ENCODE measurements at regions not wholly inside any gene's neighbourhood (a gene's known extent, or its start where the extent isn't known, plus 50 kb on each side); places are given as distances from the start of the nearest gene placed in this dataset.
A peak's percentile ranks its signal among the peaks of the same experiment; 100 is the strongest.

DNA sequence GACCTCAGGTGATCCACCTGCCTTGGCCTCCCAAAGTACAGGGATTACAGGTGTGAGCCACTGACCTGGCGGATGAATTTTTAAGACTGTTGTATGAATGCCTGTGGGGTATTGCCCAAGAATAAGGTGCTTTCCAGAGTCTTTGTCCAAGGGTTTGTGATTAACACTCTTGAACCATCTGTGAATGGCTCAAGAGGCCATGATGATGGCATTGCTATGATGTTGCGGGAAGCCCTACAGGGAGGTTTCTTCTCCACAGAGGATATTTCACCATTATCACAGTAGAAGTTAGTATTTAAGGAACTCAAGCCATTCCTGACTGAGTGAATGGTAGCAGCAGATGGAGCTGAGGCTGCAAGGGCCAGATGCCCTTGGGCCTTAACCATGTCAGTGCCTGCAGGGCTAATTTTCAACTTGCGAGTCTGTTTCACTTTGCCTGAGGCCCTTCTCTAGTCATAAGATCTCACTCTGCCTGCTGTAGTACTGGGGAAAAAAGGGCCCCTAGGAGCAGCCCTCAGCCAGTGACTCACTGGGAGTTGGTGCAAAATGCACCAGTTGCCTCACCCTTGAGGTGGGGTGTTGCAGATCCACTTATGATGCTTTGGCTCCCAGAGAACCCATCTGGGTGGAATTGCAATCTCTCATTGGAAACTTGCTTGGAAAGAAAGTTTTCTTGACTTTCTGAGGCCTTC is 108.6 kb upstream of the FLRT2 start:
- H3K27me3 ChIP-seq (ENCODE audit: control insufficient read depth, insufficient read depth, low read length): no peaks in the 10 kb centered on the region
- H3K4me3 ChIP-seq (ENCODE audit: low read length): no peak overlapping the region
- no CpG with 5 or more reads among the region's 3 CpGs for WGBS (ENCODE audit: insufficient coverage, low lambda C conversion rate)
- peak overlapping the region; percentile 73 for H3K27ac ChIP-seq (ENCODE audit: low read length)
- peak; percentile 86 to 91 for DNase-seq
- H3K4me1 ChIP-seq (ENCODE audit: control insufficient read depth, insufficient read depth, low read length): peaks cover 5% of the 10 kb centered on the region
- H3K36me3 ChIP-seq (ENCODE audit: control insufficient read depth, insufficient read depth, low read length): no peaks in the 10 kb centered on the region
- H3K9me3 ChIP-seq (ENCODE audit: control insufficient read depth, low read depth, low read length): no peaks in the 10 kb centered on the region

- DNase-seq: no peak
- Histone ChIP-seq H3K4me1 (ENCODE audit: control insufficient read depth, insufficient read depth, low read length) (peaks cover 5% of the 10 kb centered on the region), H3K27ac (ENCODE audit: low read length) (no peak overlapping the region), H3K36me3 (ENCODE audit: control insufficient read depth, insufficient read depth, low read length) (no peaks in the 10 kb centered on the region), H3K9me3 (ENCODE audit: control insufficient read depth, low read depth, low read length) (no peaks in the 10 kb centered on the region), H3K27me3 (ENCODE audit: control insufficient read depth, insufficient read depth, low read length) (no peaks in the 10 kb centered on the region), H3K4me3 (ENCODE audit: low read length) (no peak overlapping the region)
- no CpG with 5 or more reads among the region's 3 CpGs for WGBS (ENCODE audit: insufficient coverage, low lambda C conversion rate)
Measured at GRCh38 chr14:85423889-85424288, 106.1 kb upstream of the FLRT2 start.

- DNase-seq: no peak
- peaks cover 5% of the 10 kb centered on the region for H3K4me1 ChIP-seq (ENCODE audit: control insufficient read depth, insufficient read depth, low read length)
- no peak overlapping the region for H3K27ac ChIP-seq (ENCODE audit: low read length)
- no peaks in the 10 kb centered on the region for H3K9me3 ChIP-seq (ENCODE audit: control insufficient read depth, low read depth, low read length)
- H3K36me3 ChIP-seq (ENCODE audit: control insufficient read depth, insufficient read depth, low read length): no peaks in the 10 kb centered on the region
- no peaks in the 10 kb centered on the region for H3K27me3 ChIP-seq (ENCODE audit: control insufficient read depth, insufficient read depth, low read length)
- no CpG with 5 or more reads among the region's 3 CpGs for WGBS (ENCODE audit: insufficient coverage, low lambda C conversion rate)
- no peak overlapping the region for H3K4me3 ChIP-seq (ENCODE audit: low read length)
Measured at GRCh38 chr14:85425507-85425906, 104.4 kb upstream of the FLRT2 start.

DNA sequence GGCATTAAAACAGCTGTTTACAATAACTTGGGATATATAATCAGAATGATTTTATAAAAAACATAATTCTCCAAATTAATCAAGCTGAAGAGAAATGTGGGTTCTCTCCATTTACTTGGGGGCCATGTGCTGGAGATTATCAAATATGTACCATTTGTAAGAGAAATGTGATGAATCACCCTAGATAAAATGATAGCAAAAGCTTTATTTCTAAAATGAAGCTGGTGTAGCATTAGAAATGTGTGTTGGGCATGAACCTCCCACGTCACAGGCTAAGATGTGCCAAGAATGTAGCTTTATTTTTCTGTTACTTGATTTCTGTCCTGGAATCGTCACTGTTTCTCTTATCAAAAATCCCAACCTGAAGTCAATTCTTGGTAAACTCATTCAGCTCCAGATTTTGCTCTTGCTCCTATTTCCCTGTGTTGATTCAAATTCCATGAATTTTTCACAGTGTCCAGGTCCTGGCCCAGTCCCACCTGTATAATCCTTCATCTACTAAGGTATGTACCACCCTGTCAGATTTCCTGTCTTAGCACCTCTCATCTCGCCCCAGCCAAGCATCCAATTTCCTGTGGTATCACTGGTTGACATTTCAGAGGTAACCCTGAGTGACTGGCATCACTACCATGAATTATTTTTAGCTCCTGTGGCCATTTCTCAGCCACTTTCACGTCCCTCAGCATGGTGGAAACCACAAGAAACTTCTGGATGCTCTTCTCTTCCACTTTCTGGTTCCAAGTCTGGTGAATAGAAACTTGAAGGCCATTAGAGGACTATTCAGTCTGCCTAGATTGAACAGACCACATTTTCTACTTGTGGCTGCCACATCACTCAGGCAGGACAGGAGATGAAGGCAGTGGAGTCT is 103.6 kb upstream of the FLRT2 start:
- 60% methylated on average over 1 of the region's 4 CpGs for WGBS (ENCODE audit: insufficient coverage, low lambda C conversion rate)

GRCh38 chr14:85428926-85429325 is 101.0 kb upstream of the FLRT2 start:
- no peaks in the 10 kb centered on the region for H3K27me3 ChIP-seq (ENCODE audit: control insufficient read depth, insufficient read depth, low read length)
- H3K36me3 ChIP-seq (ENCODE audit: control insufficient read depth, insufficient read depth, low read length): no peaks in the 10 kb centered on the region
- H3K4me1 ChIP-seq (ENCODE audit: control insufficient read depth, insufficient read depth, low read length): no peaks in the 10 kb centered on the region
- DNase-seq: no peak
- H3K27ac ChIP-seq (ENCODE audit: low read length): no peak overlapping the region
- no peak overlapping the region for H3K4me3 ChIP-seq (ENCODE audit: low read length)
- WGBS (ENCODE audit: insufficient coverage, low lambda C conversion rate): no CpG with 5 or more reads among the region's 2 CpGs
- H3K9me3 ChIP-seq (ENCODE audit: control insufficient read depth, low read depth, low read length): no peaks in the 10 kb centered on the region

More for the DNA sequence above, 103.6 kb upstream of the FLRT2 start:
- no peaks in the 10 kb centered on the region for H3K27me3 ChIP-seq (ENCODE audit: control insufficient read depth, insufficient read depth, low read length)
- H3K36me3 ChIP-seq (ENCODE audit: control insufficient read depth, insufficient read depth, low read length): no peaks in the 10 kb centered on the region
- no peak overlapping the region for H3K27ac ChIP-seq (ENCODE audit: low read length)
- DNase-seq: no peak
- H3K9me3 ChIP-seq (ENCODE audit: control insufficient read depth, low read depth, low read length): no peaks in the 10 kb centered on the region
- no peak overlapping the region for H3K4me3 ChIP-seq (ENCODE audit: low read length)
- no peaks in the 10 kb centered on the region for H3K4me1 ChIP-seq (ENCODE audit: control insufficient read depth, insufficient read depth, low read length)

GRCh38 chr14:85437148-85437547 is 92.8 kb upstream of the FLRT2 start:
- H3K27me3 ChIP-seq (ENCODE audit: control insufficient read depth, insufficient read depth, low read length): no peaks in the 10 kb centered on the region

GRCh38 chr14:85438001-85438400 is 91.9 kb upstream of the FLRT2 start:
- no peak for DNase-seq
- H3K27ac ChIP-seq (ENCODE audit: low read length): no peak overlapping the region
- no CpG with 5 or more reads among the region's 13 CpGs for WGBS (ENCODE audit: insufficient coverage, low lambda C conversion rate)
- no peaks in the 10 kb centered on the region for H3K4me1 ChIP-seq (ENCODE audit: control insufficient read depth, insufficient read depth, low read length)
- H3K36me3 ChIP-seq (ENCODE audit: control insufficient read depth, insufficient read depth, low read length): no peaks in the 10 kb centered on the region
- no peak overlapping the region for H3K4me3 ChIP-seq (ENCODE audit: low read length)
- H3K27me3 ChIP-seq (ENCODE audit: control insufficient read depth, insufficient read depth, low read length): no peaks in the 10 kb centered on the region
- no peaks in the 10 kb centered on the region for H3K9me3 ChIP-seq (ENCODE audit: control insufficient read depth, low read depth, low read length)

More at GRCh38 chr14:85437148-85437547, 92.8 kb upstream of the FLRT2 start:
- DNase-seq: no peak
- Histone ChIP-seq H3K9me3 (ENCODE audit: control insufficient read depth, low read depth, low read length) (no peaks in the 10 kb centered on the region), H3K27ac (ENCODE audit: low read length) (no peak overlapping the region), H3K4me1 (ENCODE audit: control insufficient read depth, insufficient read depth, low read length) (no peaks in the 10 kb centered on the region), H3K4me3 (ENCODE audit: low read length) (no peak overlapping the region), H3K36me3 (ENCODE audit: control insufficient read depth, insufficient read depth, low read length) (no peaks in the 10 kb centered on the region)
- 88% methylated on average over 1 of the region's 1 CpG for WGBS (ENCODE audit: insufficient coverage, low lambda C conversion rate)

GRCh38 chr14:85438481-85438942 is 91.4 kb upstream of the FLRT2 start:
- no peak for DNase-seq

GRCh38 chr14:85439696-85440328 is 90.1 kb upstream of the FLRT2 start:
- Histone ChIP-seq H3K36me3 (ENCODE audit: control insufficient read depth, insufficient read depth, low read length) (no peaks in the 10 kb centered on the region), H3K4me1 (ENCODE audit: control insufficient read depth, insufficient read depth, low read length) (no peaks in the 10 kb centered on the region), H3K27ac (ENCODE audit: low read length) (no peak overlapping the region), H3K9me3 (ENCODE audit: control insufficient read depth, low read depth, low read length) (no peaks in the 10 kb centered on the region), H3K27me3 (ENCODE audit: control insufficient read depth, insufficient read depth, low read length) (no peaks in the 10 kb centered on the region), H3K4me3 (ENCODE audit: low read length) (no peak overlapping the region)
- WGBS (ENCODE audit: insufficient coverage, low lambda C conversion rate): 80% methylated on average over 1 of the region's 4 CpGs
- no peak for DNase-seq

More at GRCh38 chr14:85438481-85438942, 91.4 kb upstream of the FLRT2 start:
- Histone ChIP-seq H3K27me3 (ENCODE audit: control insufficient read depth, insufficient read depth, low read length) (no peaks in the 10 kb centered on the region), H3K27ac (ENCODE audit: low read length) (no peak overlapping the region), H3K9me3 (ENCODE audit: control insufficient read depth, low read depth, low read length) (no peaks in the 10 kb centered on the region), H3K4me3 (ENCODE audit: low read length) (no peak overlapping the region), H3K36me3 (ENCODE audit: control insufficient read depth, insufficient read depth, low read length) (no peaks in the 10 kb centered on the region), H3K4me1 (ENCODE audit: control insufficient read depth, insufficient read depth, low read length) (no peaks in the 10 kb centered on the region)
- 100% methylated on average over 1 of the region's 4 CpGs for WGBS (ENCODE audit: insufficient coverage, low lambda C conversion rate)

- no peaks in the 10 kb centered on the region for H3K4me1 ChIP-seq (ENCODE audit: control insufficient read depth, insufficient read depth, low read length)
- no peak overlapping the region for H3K4me3 ChIP-seq (ENCODE audit: low read length)
- DNase-seq: no peak
- no peaks in the 10 kb centered on the region for H3K27me3 ChIP-seq (ENCODE audit: control insufficient read depth, insufficient read depth, low read length)
- no peaks in the 10 kb centered on the region for H3K36me3 ChIP-seq (ENCODE audit: control insufficient read depth, insufficient read depth, low read length)
- WGBS (ENCODE audit: insufficient coverage, low lambda C conversion rate): 67% methylated on average over 2 of the region's 2 CpGs
- H3K27ac ChIP-seq (ENCODE audit: low read length): no peak overlapping the region
- H3K9me3 ChIP-seq (ENCODE audit: control insufficient read depth, low read depth, low read length): no peaks in the 10 kb centered on the region
Measured at GRCh38 chr14:85441909-85442643, 87.9 kb upstream of the FLRT2 start.
